Stimulated activated CD8-positive, alpha-beta memory T cell treated with anti-CD3 and anti-CD28 coated beads, Interleukin-15, amount 100 ng/mL, for 1 hour (primary cell): ENCODE measurements at regions not wholly inside any gene's neighbourhood (a gene's known extent, or its start where the extent isn't known, plus 50 kb on each side); places are given as distances from the start of the nearest gene placed in this dataset.

Source experiments
- DNase-seq: peaks from one replicate; pipeline ENCODE4 v3.0.0-alpha.2; 2020; ENCODE audit warnings: low read depth

DNA sequence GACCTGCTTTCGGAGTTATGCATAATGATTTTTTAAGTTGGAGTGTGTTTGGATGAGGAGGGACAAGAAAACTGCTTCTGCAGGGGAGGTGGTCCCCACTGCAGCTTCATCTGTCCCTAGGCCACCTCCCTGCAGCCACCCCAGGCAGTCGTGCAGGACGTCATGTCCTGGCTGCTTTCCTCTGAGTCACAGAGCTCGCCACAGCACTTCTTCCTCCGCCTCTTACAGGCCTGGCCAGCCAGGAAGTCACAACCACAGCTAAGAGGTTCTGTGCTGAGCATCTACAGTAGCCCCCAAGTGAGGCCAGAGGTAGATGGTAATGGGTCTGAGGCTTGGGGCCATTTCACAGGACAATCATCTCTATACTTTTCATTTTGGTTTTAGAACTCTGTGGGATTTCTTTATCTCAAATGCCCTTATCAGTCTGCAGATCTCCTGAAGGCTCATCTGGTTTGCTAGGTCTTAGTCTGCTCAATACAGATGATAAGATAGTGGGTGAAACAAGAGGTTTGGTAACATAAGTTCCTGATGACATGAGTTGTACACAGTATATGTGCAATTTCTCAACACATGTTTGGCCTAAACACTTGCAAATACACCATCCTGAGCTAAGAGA lies 106.4 kb downstream of the ARF6 start:
- no peak for DNase-seq

GRCh38 chr14:49999826-50000379 lies 107.0 kb downstream of the ARF6 start:
- no peak for DNase-seq

DNA sequence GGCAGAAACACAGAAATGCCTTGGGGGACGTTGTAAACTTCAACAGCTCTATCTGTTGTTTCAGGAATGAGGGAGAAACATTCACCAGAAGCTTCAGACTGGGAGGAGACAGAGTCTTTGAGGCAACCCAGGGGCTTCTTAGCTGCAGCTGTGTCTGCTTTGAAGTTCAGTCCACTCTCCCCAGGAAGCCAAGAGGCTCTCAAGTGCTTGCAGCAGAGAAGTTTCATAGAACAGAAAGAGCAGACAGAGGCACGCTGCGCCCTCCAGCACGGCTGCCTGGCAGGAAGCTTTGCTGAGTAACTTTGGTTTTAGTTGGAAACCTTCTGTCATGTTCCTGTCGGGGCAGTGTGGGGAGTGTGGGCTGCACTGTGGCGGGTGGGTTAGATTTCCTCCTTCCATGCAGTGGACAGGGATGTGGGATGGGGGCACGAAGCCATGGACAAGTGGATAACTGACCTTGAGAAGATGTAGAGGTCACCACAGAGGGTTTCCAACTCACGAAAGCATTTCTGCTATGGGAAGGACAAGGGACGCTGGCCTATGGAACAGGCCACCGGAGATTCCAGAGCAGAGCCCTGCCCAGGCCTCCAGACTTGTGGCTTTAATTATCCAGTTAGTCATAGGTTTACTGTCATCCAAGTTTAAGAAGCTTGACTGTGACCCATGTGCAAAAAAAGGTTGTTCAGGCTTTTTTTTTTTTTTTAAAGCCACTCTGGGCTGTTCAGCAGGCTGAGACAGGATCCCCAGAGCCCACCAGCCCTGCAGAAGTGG lies 107.7 kb downstream of the ARF6 start:
- peak; percentile 62 for DNase-seq

DNA sequence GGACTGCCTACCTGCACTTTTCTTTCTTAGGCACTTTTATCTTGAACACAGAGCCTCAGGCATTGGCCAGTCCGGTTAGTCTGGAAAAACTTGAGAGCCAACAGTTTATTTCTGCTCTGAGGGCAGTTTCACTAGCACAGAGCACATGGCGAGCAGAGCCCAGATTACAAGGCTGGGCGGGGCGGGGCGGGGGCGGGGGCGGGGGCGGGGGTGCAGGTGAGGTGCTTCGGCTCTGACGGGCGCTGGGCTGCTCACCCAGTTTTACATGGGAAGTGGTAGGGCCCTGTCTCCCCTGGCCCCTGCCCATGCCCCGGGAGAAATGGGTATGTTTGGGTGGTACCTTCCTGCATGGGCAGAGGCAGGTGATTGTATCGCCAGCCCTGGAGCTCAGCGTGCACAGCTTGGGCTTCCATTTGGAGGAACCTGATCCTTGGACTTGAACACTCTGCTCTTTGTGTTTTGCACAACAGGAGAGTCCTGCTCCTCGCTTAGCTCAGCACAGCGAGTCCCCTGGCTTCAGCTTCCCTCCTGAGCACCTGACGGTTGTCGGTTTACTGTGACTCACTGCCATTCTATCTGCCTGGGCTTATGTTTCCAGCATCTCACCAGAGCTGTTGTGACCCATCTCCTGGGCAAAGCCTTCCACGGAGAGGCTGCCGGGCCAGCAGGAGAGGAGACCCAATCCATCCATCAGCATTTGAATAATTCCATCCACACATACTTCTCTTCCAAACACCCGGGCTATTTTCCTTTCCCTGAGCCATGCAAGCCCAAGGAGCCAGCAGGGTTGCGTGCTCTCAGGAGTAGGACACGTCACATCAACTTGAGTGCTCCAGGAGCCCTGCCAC lies 108.5 kb downstream of the ARF6 start:
- DNase-seq, result peak; percentile 50

- DNase-seq, result no peak
Observed at GRCh38 chr14:50001999-50002925, 109.4 kb downstream of the ARF6 start.

DNA sequence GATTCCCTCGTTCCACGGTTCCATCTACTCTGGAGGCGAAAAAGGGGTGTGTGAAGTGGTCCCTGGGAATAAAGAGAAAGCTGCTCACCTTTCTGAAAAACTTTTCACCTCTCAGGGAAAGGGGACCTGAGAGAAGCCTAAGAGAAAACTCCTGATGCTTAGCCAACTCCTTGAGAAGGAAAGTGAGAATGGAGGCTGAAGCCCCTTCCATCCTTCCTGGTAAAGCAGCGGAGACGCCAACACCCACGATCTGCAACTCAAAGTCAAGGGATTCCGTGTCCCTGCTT lies 110.0 kb downstream of the ARF6 start:
- no peak for DNase-seq

DNA sequence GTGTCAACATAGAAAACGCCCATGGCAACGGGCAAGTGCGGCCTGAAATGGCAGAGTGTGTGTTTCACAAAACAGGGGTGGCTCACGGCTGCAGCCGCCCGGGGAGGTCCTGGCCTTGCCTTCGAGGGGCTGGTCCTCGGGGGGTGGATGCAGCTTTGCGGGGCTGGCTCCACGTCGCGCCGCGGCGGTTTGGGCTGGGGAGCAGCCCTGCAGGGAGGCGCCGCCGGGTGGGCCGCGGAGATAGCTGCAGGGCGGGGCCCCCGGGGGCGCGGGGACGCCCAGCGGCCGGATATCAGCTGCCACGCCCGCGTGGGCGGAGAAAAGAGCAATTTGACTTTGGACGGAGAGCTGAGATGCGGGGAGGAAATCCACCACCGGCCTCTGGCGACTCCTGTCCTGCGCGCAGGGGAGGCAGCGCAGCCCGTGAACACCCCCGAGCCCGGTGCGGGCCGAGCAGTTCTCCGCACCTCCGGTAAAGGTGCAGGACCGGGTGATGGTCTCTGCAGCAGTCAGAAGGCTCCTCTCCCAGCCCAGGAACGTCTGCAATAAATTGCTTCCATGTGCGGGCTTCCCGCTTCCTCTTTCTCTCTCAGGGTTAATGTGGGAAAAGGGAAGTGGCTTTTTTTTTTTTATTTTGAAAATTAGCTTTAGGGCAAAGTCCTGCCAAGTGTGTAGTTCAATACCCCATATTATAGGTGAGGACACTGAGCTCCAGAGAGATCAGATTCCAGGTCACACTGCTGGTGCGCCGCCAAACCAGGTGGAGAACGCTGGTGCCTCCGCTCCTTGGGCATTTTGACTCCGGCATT lies 110.5 kb downstream of the ARF6 start:
- peak; percentile 42 for DNase-seq

DNA sequence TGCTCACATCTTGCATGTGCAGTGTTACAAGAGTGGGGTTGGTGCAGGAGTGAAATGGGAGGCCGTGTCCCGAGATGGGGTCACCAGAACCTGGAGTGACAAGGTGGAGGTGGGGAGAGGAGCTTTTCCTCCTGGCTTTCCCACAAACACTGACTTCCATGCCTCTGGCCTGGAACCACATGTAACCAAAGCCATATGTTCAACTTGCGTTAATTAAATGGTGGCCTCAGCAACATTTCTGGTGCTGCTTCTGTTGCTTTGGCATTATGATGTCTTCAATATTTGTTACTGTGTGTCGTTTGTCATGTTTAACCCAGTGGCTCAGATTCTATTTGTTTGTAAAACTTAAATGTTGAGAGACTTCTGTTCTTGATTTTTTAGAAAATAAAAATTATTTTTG lies 110.2 kb downstream of the VCPKMT start:
- no peak for DNase-seq

DNA sequence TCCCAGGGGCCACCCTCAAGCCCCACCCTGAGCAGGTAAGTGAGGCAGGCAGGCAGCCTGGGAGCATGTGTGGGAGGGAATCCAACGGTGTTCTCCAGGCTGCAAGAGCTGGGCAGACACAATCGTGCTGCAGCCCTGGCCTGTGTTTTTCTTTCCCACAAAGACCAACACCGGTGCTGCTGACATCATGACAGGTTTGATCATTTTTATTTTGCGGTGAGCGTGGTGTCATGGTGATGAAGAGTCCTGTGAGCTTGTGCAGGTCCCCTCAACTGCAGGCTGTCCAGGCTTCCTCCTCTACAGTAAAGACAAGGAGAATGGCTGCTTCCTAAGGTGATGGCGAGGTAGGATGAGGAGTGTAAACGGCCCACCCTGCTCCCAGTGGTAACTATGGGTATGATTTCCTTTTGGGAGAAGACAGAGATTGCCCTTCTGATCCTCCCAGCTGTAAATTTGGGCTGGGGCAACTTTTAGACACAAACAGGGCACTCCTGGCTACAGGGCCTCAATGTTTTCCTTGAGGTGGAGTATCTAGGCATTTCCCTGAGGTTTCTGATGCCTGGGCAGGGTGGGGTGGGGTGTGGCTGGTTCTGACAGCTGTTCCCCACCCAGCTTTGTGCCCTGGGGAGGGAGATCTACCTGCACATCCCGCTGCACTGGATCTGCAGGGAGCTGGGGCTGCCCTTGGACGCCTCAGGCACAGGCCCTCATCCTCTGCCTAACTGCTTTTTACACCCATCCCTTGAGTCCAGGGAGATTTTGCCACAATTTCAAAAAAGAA lies 109.1 kb downstream of the VCPKMT start:
- DNase-seq, result no peak

- DNase-seq, result no peak
Observed at GRCh38 chr14:50008562-50008961, 107.8 kb downstream of the VCPKMT start.

DNA sequence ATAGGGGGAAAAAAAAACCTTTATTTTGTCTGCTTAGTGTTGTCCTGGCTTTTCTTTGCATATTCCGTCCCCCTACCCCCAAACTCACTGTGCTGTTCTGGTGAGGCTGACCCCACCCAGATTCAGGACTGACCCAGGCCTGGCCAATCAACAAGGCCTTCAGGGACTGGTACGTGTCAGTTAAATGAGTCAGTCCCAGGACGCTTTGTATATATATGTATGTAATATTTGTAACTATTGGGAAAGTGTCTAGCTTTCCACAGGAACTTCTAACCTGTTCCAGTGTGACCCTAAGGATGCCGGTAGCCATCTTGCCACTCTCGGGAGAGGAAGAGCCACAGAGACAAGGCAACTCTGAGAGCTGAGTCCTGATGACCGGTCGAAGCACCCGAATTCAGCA lies 107.4 kb downstream of the VCPKMT start:
- DNase-seq, result no peak

DNA sequence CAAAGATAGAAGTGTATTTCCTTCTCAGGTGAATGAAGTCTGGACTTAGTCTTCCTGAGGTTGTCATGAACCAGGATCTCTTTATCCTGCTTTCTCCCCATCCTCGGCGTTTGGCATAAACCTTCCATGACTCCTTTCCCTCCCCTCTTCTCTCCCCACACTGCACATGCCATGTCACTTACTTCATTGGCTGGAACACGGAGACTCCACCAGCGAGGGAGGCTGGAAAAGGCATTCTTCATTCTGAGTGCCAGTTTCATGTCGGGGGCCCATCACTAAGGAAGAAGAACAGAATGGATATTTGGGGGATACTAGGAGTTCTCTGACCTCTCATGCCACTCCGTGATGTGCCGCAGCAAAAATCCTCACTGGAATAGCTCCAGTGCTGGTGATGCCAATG lies 105.6 kb downstream of the VCPKMT start:
- DNase-seq, result no peak

DNA sequence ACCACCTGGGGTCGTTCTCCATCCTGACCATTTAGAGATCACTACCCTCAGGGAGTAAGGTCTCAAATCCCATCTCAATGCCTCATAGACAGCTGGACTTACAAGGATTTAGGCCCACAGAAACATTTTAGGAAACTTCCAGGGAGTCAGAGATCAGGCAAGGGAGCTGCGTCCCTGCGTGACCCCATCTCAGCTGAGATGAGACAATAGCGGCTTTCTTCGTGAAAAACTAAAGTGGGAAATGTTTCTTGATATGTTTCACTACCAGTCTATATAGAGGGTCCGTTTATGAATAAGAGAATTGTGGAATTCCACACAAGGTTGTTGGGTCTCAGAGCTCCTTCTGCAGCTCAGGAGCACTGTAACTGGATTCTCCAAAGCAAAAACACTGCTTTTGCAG lies 105.1 kb downstream of the VCPKMT start:
- no peak for DNase-seq

- DNase-seq, result no peak
Observed at GRCh38 chr14:50012644-50013043, 103.7 kb downstream of the VCPKMT start.

GRCh38 chr14:50013198-50013918 lies 103.0 kb downstream of the VCPKMT start:
- no peak for DNase-seq

- DNase-seq, result no peak
Observed at GRCh38 chr14:50013934-50014333, 102.4 kb downstream of the VCPKMT start.

DNA sequence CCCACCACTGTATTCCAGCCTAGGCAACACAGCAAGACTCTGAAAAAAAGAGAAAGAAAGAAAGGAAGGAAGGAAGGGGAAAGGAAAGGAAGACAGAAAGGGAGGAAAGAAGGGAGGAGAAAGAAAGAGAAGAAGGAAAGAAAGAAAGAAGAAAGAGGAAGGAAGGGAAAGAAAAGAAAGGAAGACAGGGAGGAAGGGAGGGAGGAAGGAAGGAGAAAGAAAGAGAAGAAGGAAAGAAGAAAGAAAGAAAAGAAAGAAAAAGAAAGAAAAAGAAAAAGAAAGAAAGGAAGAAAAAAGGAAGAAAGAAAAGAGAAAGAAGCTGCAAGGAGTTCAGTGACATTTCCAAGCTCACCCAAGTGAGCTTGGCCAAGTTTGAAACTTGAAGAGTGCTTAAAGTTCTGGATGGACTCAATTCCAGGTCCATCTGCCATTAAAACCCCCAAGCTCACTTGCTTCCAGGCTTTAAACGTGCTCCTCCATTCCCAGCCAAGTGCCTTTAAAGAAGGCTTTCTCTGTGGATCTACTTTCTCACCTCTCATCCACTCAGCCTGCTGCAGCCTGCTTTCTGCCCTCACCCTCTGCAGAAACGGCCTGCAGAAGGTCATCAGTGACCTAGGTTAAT lies 101.5 kb downstream of the VCPKMT start:
- no peak for DNase-seq

DNA sequence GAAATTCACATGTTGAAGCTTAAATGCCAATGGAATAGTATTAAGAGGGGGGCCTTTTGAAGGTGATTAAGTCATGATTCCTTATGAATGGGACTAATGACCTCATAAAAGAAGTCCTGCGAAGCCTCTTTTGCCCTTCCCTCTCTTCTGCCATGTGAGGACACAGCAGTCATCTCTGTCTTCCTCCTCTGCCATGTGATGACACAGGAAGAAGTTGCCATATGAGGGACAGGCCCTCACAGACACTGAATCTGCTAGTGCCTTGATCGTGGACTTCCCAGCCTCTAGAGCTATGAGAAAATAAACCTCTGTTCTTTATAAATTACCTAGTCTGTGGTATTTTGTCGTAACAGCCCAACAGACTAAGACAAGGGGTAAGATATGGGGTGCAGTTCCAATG lies 100.7 kb downstream of the VCPKMT start:
- no peak for DNase-seq
